ENCODE measurements at regions not wholly inside any gene's neighbourhood (a gene's known extent, or its start where the extent isn't known, plus 50 kb on each side); places are given as distances from the start of the nearest gene placed in this dataset.

DNA sequence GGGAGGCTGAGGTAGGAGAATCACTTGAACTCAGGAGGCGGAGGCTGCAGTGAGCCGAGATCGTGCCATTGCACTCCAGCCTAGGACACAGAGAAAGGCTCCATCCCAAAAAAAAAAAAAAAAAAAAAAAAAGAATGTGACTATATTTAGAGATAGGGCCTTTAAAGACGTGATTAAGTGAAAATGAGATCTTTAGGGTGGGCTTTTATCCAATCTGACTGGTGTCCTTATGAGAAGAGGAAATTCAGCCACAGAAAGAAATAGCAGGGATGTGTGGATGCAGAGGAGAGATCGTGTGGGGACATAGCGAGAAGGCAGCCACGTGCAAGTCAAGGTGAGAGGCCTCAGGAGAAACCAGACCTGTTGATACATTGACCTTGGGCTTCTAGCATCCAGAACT, 69.9 kb upstream of the ACSL3 start:
- H3K27me3 Mint-ChIP-seq (ENCODE audit: low read depth in 3 of 3): peaks cover 2 to 5% (median 5%) of the 10 kb centered on the region in 3 donors
- H3K4me1 Mint-ChIP-seq: peaks cover 8 to 12% of the 10 kb centered on the region in 2 donors
- H3K27ac Mint-ChIP-seq: no peak overlapping the region
- H3K36me3 Mint-ChIP-seq: no peaks in the 10 kb centered on the region
- H3K9me3 Mint-ChIP-seq: no peaks in the 10 kb centered on the region
- no peak overlapping the region for H3K4me3 Mint-ChIP-seq
- no peak for DNase-seq

- Mint-ChIP-seq H3K27ac (no peak overlapping the region), H3K27me3 (ENCODE audit: low read depth in 3 of 3) (peaks cover 2 to 5% (median 4%) of the 10 kb centered on the region in 3 donors), H3K4me3 (no peak overlapping the region), H3K36me3 (no peaks in the 10 kb centered on the region), H3K4me1 (peaks cover 8 to 12% of the 10 kb centered on the region in 2 donors), H3K9me3 (no peaks in the 10 kb centered on the region)
- no peak for DNase-seq
These were observed 68.7 kb upstream of the ACSL3 start for GRCh38 chr2:222792001-222792611.

DNA sequence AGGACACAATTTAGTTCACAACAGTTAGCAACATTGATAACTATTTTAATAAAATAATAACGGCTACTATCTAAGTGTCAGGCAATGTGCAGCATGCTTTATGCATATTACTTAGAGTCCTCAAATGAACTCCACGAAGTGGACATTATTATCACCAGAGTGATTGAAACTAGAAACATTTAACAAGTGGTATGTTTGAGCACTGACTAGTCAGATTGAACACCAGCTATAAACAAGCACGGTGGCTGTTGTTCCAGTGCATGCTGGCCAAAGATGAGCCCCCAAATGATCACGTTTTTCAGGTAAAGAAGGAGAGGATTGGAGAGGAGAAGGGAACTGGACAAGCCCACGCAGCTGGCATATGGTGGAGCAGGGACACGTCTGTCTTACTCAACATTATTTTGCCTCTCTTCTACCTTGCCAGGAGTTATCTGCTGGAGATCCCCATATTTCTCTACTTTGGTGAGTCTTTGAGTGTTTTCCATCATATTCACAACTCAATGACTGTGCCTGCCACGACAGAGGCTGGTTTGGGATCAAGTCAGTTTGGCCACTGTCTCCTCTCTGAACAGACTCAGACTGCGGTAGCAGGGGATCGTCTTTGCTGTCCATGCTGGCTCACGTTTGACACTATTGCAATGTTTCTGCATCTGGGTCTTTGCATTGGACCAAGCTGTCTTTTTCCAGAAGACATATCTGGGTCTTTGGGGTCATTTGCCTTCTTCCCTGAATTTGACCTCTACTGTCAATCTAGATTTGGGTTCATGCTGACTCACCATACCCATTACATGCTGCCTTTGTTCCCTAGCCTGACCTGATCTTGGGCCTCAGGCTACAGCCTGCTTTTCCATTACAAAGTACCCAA, 66.0 kb upstream of the ACSL3 start:
- Mint-ChIP-seq H3K36me3 (no peaks in the 10 kb centered on the region), H3K27me3 (ENCODE audit: low read depth in 3 of 3) (peaks cover 2 to 5% (median 2%) of the 10 kb centered on the region in 3 donors), H3K4me1 (peaks cover 0 to under 1% of the 10 kb centered on the region in 2 donors), H3K27ac (no peak overlapping the region), H3K4me3 (no peak overlapping the region), H3K9me3 (no peaks in the 10 kb centered on the region)
- no peak for DNase-seq

- H3K36me3 Mint-ChIP-seq: no peaks in the 10 kb centered on the region
- H3K9me3 Mint-ChIP-seq: no peaks in the 10 kb centered on the region
- no peak overlapping the region for H3K4me3 Mint-ChIP-seq
- no peak overlapping the region for H3K27ac Mint-ChIP-seq
- peaks cover 2 to 5% (median 2%) of the 10 kb centered on the region in 3 donors for H3K27me3 Mint-ChIP-seq (ENCODE audit: low read depth in 3 of 3)
- H3K4me1 Mint-ChIP-seq: no peaks in the 10 kb centered on the region
- DNase-seq: no peak
These were observed 65.1 kb upstream of the ACSL3 start for GRCh38 chr2:222795450-222796357.

DNA sequence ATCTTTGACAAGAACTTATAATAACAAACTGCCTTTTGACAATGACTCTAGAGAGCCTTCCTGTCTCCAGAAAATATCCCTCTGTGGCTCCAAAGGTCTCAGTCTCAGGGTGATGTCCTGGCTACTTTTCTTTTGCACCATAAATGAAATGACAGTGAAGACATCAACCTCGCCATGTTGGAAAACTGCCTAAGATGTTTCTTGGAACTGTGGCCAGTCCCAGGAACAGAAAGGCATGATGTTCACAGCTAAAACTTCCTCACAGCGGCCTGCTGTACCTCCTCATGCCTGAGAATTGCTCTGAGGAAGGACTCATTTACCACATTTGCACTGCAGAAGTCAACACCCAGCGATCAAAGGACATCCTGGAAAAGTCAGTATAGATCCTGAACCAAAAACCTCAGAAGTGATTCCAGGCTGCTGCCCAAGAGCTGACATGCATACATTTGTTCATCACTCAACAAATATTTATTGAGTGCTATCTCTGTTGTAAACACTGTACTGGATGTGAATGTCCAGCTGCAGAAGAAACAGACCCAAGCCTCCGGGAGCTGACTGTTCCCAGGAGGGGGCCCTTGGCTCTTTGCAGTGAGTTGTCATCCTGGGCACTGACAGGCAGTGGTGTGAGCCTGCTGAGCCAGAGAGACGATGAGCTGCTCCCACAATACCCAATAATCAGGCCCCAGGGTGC, 64.3 kb upstream of the ACSL3 start:
- Mint-ChIP-seq H3K4me3 (no peak overlapping the region), H3K36me3 (no peaks in the 10 kb centered on the region), H3K9me3 (no peaks in the 10 kb centered on the region), H3K27ac (no peak overlapping the region), H3K4me1 (no peaks in the 10 kb centered on the region), H3K27me3 (ENCODE audit: low read depth in 3 of 3) (peaks cover 2 to 5% (median 2%) of the 10 kb centered on the region in 3 donors)
- no peak for DNase-seq

- DNase-seq: no peak
- Mint-ChIP-seq H3K4me1 (no peaks in the 10 kb centered on the region), H3K27ac (no peak overlapping the region), H3K27me3 (ENCODE audit: low read depth in 3 of 3) (peaks cover 2% of the 10 kb centered on the region in 3 donors), H3K9me3 (no peaks in the 10 kb centered on the region), H3K36me3 (no peaks in the 10 kb centered on the region), H3K4me3 (no peak overlapping the region)
These were observed 63.6 kb upstream of the ACSL3 start for GRCh38 chr2:222797261-222797660.

GRCh38 chr2:222797871-222798270, 63.0 kb upstream of the ACSL3 start:
- no peak for DNase-seq

GRCh38 chr2:222798528-222798927, 62.3 kb upstream of the ACSL3 start:
- Mint-ChIP-seq H3K27ac (no peak overlapping the region), H3K36me3 (no peaks in the 10 kb centered on the region), H3K4me3 (no peak overlapping the region), H3K9me3 (no peaks in the 10 kb centered on the region), H3K27me3 (ENCODE audit: low read depth in 3 of 3) (peaks cover 2% of the 10 kb centered on the region in 3 donors), H3K4me1 (no peaks in the 10 kb centered on the region)
- no peak for DNase-seq

More at GRCh38 chr2:222797871-222798270, 63.0 kb upstream of the ACSL3 start:
- Mint-ChIP-seq H3K36me3 (no peaks in the 10 kb centered on the region), H3K4me3 (no peak overlapping the region), H3K9me3 (no peaks in the 10 kb centered on the region), H3K27me3 (ENCODE audit: low read depth in 3 of 3) (peaks cover 2% of the 10 kb centered on the region in 3 donors), H3K4me1 (no peaks in the 10 kb centered on the region), H3K27ac (no peak overlapping the region)

DNA sequence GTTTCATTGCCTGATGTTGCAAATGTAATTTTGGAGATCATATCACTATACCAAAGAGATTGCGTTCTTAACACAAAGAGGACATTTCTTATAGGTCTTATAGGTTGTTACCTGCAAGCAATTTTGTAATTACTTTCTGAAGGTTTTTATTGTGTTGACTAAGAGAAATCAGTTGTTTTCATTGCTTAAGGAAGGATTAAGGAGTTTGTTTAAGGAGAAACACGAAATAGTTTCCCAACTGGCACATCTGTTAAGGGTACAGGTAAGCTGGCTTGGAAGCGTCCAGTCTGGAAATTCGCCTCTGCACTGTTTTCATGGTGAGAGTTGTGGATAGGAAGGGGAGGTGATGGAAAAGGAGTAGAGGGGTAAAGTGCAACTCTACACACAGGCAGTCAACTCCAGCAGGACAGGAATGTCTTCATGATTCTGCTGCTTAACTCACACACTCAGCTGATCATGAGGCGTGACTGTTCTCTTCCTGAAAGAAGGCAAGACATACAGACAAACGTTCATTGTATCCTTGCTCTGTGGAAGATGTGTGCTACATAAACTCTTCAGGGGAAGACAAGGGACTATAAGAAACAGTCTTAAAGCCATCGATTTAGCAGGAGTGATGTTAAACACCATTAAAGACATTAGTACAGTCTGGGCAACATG, 61.4 kb upstream of the ACSL3 start:
- H3K36me3 Mint-ChIP-seq: no peaks in the 10 kb centered on the region
- DNase-seq: no peak
- H3K4me1 Mint-ChIP-seq: no peaks in the 10 kb centered on the region
- H3K4me3 Mint-ChIP-seq: no peak overlapping the region
- H3K9me3 Mint-ChIP-seq: no peaks in the 10 kb centered on the region
- no peak overlapping the region for H3K27ac Mint-ChIP-seq
- H3K27me3 Mint-ChIP-seq (ENCODE audit: low read depth in 3 of 3): peaks cover 2 to 6% (median 4%) of the 10 kb centered on the region in 3 donors

DNA sequence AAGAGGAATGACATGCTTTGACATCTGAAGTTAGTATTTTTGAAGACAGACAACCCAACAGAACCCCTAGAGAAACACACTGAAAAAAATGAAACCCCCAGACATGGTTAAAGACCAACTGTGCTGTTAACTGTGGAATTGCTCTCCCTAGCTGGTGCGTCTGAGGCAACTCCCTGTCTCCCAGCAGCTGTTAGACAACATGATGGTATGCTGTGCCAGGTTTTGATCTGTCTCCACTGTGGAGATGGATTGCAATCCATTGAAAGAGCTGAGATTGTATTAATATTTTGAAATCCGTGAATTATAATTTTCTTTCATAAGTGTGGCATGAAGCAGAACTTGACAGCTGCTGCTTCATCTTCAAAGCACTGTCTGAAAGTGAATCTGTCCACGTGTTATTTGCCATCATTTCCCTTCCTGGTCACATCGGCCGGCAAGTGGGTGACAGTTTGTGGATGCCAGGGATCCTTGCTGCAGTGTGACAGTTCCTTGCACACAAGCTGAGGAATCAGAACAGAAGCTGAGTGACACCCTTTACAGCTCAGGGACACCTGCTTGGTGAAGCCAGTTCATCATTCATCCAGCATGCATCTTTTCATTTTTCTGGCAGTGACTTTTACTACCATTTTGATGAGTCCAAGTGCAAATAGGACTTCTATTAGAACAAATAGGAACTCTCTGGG, 58.2 kb upstream of the ACSL3 start:
- Mint-ChIP-seq H3K27ac (no peak overlapping the region), H3K27me3 (ENCODE audit: low read depth in 3 of 3) (peaks cover 3 to 4% (median 3%) of the 10 kb centered on the region in 3 donors)

DNA sequence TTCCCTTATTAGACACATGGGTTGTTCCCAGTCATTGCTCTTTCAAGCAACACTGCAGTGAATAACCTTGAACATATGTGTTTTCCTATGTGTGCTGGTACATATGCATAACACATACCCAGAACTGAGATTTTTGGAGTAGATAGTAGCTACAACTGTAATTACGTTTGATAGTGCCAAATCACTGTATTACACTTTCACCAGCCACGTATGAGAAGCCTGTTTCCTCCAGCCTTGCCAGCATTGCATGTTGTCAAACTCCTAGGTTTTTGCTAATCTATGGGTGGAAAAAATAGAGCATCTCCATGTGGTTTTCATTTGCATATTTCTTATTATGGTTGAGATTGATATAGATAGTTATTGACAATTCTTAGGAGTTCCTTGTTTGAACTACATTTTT, 56.5 kb upstream of the ACSL3 start:
- Mint-ChIP-seq H3K27ac (no peak overlapping the region), H3K36me3 (no peaks in the 10 kb centered on the region), H3K27me3 (ENCODE audit: low read depth in 3 of 3) (peaks cover 3 to 5% (median 4%) of the 10 kb centered on the region in 3 donors), H3K9me3 (no peaks in the 10 kb centered on the region), H3K4me1 (no peaks in the 10 kb centered on the region), H3K4me3 (no peak overlapping the region)
- no peak for DNase-seq

More for the DNA sequence above, 58.2 kb upstream of the ACSL3 start:
- Mint-ChIP-seq H3K4me1 (no peaks in the 10 kb centered on the region), H3K36me3 (no peaks in the 10 kb centered on the region), H3K4me3 (no peak overlapping the region), H3K9me3 (no peaks in the 10 kb centered on the region)
- no peak for DNase-seq

DNA sequence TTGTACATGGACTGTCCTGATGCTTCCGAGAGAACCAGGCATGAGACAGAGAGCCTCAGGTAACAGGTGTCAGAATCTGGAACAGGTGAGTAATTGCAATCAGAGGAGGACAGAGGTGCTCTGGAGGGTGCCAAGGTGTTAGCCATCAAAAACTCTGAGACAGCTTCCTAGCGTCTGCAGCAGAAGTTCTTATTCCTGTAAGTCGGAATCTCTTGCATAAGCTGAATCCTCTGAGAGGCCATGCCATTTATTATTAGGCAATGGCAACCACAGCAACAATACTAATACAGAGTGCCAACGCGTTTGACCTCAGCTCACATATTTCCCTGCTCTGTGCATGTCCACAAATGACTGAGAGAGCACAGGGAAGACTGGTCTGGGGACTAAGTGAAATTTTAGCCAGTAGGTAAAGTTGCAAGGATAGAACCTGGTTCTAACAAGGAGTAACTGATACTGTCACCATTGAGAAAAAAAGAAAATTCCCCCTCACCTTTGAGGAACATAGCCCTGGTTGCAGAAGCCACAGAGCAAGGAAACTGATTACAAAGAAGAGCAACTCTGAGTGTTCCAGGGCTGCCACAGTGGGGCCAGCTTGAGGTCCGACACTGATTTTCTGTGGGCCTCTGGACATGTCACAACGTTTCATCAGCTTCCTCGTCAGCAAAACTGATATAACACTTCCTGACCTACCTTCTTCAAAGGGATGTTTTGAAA, 55.1 kb upstream of the ACSL3 start:
- Mint-ChIP-seq H3K27me3 (ENCODE audit: low read depth in 3 of 3) (peaks cover 3 to 6% (median 5%) of the 10 kb centered on the region in 3 donors), H3K4me3 (no peak overlapping the region), H3K27ac (no peak overlapping the region), H3K9me3 (no peaks in the 10 kb centered on the region), H3K36me3 (no peaks in the 10 kb centered on the region), H3K4me1 (no peaks in the 10 kb centered on the region)
- no peak for DNase-seq

Measured in immature natural killer cell (primary cell).